HG02610 (cell line): ENCODE measurements at regions not wholly inside any gene's neighbourhood (a gene's known extent, or its start where the extent isn't known, plus 50 kb on each side); places are given as distances from the start of the nearest gene placed in this dataset.

Source experiments
- ATAC-seq: cut with Tn5 transposase; IDR thresholded peaks from one replicate; pipeline ENCODE4 v1.9.1; 2021; ENCODE audit warnings: mild to moderate bottlenecking, moderate library complexity; ENCODE audit not compliant: unreplicated experiment

- ATAC-seq: no peak
Observed at GRCh38 chr14:106842687-106843086, 1316.3 kb downstream of the TMEM121 start.

- ATAC-seq: no peak
Observed at GRCh38 chr14:106843386-106843785, 1317.0 kb downstream of the TMEM121 start.

GRCh38 chr14:106843951-106844483 is 1317.6 kb downstream of the TMEM121 start:
- no peak for ATAC-seq

DNA sequence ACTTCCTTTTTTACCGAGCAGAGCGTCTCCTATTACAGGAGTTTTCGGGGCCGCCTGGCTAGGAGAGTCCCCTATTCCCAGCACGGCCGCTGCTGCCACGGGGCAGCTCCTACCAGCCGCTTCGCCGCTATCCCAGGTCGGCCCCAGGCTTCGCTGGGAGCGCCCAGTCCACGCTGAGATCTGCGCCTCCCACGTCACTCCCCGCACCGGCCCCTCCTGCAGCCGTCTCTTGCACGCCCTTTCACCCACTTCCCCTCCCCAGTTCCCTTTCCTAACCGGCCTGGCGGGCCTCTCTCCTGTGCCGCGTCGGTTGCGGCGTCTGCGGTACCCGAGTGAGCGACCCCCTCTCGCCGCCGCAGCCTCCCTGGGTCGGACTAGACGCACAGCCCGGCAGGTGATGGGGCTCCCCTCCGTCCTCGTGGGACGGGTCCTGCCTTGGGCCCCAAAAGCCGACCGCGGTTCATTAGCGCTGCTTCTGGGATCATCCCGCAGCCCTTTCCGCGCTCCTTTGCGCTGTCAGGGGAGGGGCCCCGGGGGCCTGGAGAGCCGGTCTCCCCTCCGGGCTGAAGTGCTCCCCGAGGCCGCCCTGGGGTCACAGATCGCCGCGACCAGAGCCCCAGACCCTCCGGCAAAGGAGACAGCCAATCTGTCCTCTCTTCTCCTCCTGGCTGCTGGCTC is 1318.4 kb downstream of the TMEM121 start:
- peak; percentile 42 for ATAC-seq

DNA sequence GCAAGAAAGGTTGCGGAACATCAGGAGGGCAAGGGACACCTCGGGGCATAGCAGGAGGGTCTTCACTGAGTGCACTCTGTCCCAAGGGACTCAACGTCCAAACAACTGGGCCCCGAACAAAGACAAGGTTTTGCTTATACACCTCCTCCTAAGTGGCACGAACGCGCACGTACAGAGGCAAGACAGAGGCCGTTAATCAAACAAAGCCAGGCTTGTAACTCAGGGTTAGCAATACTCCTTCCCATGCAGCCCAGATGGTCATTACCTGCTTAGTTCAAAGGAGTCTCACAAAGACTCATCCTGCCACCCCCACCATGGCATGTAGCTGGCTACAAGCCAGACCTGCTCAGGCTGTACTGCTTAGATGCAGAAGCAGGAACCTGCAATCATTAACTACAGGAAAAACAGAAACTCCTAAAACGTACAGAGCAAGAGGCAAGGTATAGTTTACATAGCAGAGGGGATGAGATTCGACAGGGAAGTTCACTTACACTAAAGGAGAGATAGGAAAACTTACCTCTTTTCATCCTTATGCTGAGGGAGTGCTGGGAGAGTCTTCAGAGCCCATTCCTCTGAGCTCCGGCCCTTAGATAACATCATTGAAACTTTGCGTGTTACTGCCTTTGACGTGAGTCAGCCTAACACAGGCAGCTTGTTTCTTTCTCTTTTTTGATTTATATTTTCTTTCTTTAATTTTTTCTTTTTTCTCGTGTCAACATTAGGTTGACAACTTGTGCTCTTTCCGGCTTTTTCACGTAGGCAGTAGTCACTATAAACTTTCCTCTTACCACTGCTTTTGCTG is 1319.1 kb downstream of the TMEM121 start:
- ATAC-seq: peak; percentile 28

DNA sequence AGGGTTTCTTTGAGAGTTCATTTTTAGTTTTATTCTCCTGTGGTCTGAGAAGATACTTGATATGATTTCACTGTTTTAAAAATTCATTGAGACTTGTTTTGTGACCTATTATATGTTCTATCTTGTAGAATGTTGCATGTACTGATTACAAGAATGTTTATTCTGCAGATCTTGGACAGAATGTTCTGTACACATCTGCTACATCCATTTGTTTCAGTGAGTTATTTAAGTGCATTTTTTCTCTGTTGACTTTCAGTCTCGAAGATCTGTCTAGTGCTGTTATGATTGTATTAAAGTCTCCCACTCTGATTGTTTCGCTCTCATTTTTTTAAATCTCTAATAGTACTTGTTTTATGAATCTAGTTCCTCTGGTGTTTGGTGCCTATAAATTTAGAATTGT is 1319.8 kb downstream of the TMEM121 start:
- no peak for ATAC-seq

DNA sequence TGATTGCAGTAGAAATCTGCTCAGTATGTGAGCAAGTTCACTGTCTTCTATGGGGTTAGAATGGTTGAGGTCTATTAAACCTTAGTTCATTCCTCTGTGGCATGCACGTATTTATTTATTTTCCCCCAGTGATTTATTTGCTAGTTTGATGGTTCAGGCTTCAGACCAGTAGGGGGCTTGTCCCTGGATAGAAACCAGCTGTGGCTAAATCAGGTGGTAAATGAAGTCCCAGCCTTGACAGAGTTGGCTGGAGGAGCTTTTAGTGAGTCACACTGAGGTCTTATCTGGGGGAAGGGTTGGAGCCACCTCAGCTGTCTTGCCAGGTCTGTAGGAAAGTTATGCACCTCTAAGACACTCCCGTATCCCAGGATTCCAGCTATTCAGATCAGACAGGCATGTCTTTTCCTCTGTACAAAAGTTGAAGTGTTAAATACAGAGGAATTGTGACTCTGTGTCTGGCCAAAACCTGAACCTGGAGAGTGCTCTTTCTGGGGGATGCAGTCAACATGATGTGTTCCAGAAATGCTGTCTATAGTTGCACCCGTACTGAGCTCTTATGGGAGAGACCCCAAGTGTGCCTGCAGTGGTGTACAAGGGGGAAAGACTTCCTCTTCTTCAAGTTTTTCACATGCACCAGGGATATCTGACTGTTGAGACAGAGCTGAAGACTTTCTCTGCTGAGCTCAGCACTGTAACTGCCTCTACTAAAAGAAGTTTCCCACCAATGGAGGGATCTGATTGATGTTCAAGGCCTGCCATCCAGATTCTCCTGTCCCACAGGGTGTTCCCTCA is 1322.1 kb downstream of the TMEM121 start:
- ATAC-seq: no peak

- ATAC-seq: peak; percentile 62
Observed at GRCh38 chr14:106850913-106851825, 1324.8 kb downstream of the TMEM121 start.

GRCh38 chr14:106872611-106873446 is 1346.4 kb downstream of the TMEM121 start:
- ATAC-seq: peak; percentile 39

GRCh38 chr14:106874350-106874749 is 1348.0 kb downstream of the TMEM121 start:
- peak; percentile 37 for ATAC-seq

DNA sequence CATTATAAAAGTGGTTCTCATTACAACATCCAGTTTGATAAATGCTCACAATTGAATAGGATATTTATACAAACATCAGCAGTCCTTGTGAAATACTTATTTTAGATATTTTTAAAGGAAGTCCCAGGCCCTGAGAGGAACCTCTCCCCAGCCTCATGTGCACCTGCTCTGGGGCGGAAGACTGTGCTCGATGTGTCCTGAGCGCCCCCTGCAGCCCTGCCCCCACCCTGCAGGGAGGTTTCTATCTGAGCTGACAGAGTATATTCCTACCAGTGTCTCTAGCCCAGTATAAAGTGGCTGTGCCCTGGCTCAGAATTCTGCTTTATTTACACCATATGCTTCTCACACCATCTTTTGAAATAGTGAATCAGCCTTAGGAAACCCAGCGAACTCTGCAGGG is 1349.1 kb downstream of the TMEM121 start:
- no peak for ATAC-seq

GRCh38 chr14:106876711-106877110 is 1350.3 kb downstream of the TMEM121 start:
- ATAC-seq: no peak

DNA sequence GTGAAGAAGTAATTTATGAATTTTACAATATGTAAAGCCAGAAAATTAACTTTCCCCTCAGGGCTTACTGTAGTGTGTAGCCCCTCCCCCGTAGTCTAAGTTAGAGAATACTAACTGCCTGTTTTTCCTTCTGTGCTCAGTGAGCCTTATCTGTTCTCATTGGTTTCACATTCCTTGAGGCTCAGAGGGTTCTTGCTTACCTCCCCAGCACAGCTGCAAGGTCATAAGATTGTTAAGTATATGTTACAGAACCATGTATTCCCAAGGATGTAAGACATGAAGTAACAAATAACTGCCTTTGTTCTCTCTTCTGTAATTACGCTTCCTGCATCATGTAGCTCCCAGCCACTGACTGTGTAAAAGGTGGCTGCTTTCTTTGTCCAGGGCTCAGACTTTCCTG is 1351.1 kb downstream of the TMEM121 start:
- ATAC-seq: no peak

- ATAC-seq: no peak
Observed at GRCh38 chr14:106879241-106879640, 1352.9 kb downstream of the TMEM121 start.

GRCh38 chr14:106883218-106883692 is 1356.9 kb downstream of the TMEM121 start:
- no peak for ATAC-seq
